Endothelial cell of umbilical vein (primary cell): ENCODE measurements at regions not wholly inside any gene's neighbourhood (a gene's known extent, or its start where the extent isn't known, plus 50 kb on each side); places are given as distances from the start of the nearest gene placed in this dataset.

Source experiments
- BruUV-seq: library from RNA; stranded (reverse); fragments of 400-500 nt; replicated peaks from 2 replicates; lab custom pipeline; 2021; lab: Mats Ljungman, UMichigan
- CTCF ChIA-PET: fragments of 300-600, 350-600 bp; sonication (Branson Sonifier 250); formaldehyde crosslinking; loops from one replicate; lab custom pipeline; 2021; ENCODE audit warnings: antibody characterized with exemption, inconsistent platforms; lab: Charles Lee
- POLR2A ChIA-PET: fragments of 300-600, 350-600 bp; sonication (Branson Sonifier 250); formaldehyde crosslinking; loops from one replicate; lab custom pipeline; 2021; ENCODE audit warnings: antibody characterized with exemption, inconsistent platforms; lab: Charles Lee
- DNase-seq: peaks from one replicate; pipeline ENCODE4 v3.0.0-alpha.2; 2011; ENCODE audit warnings: low read depth, low spot score
- FAIRE-seq: peaks from 2 replicates; lab custom pipeline; 2011; peaks lifted over from hg19 to GRCh38; lab: Jason Lieb, UNC
- H2AFZ ChIP-seq: 2 replicates; pipeline ENCODE4 v1.6.0; 2012; ENCODE audit warnings: low read depth, low read length, control low read depth, inconsistent platforms
- H3K27ac ChIP-seq: 2 replicates; pipeline ENCODE4 v1.5.1; 2011; ENCODE audit warnings: low read depth, mild to moderate bottlenecking, control low read depth, low read length, moderate library complexity; ENCODE audit not compliant: insufficient read depth
- H3K27me3 ChIP-seq, 2 experiments: 2 replicates each; pipeline versions ENCODE4 v1.6.0 to v1.6.1; 2011; ENCODE audit warnings: low read length in 2 of 2, mixed read lengths in 1 of 2; ENCODE audit not compliant: control insufficient read depth in 2 of 2, insufficient read depth in 2 of 2
- H3K36me3 ChIP-seq, 2 experiments: 2 replicates in 1 of 2; 3 replicates in 1 of 2; pipeline ENCODE4 v1.5.1; 2011; ENCODE audit warnings: low read length in 2 of 2, mild to moderate bottlenecking in 1 of 2, moderate library complexity in 1 of 2; ENCODE audit not compliant: control insufficient read depth in 2 of 2, insufficient read depth in 2 of 2; ENCODE audit errors: extremely low read depth in 1 of 2
- H3K4me1 ChIP-seq: 3 replicates; pipeline ENCODE4 v1.5.1; 2011; ENCODE audit warnings: mild to moderate bottlenecking, low read length; ENCODE audit not compliant: control insufficient read depth, insufficient read depth; ENCODE audit errors: extremely low read depth
- H3K4me2 ChIP-seq: 2 replicates; pipeline ENCODE4 v1.6.1; 2011; ENCODE audit warnings: low read length, control low read depth, mixed read lengths; ENCODE audit not compliant: insufficient read depth
- H3K4me3 ChIP-seq, 3 experiments: fragments of 200-600 bp in 1 of 3; sonication (generic), shearing (Covaris generic) in 1 of 3; replicated peaks in 1 of 3; 2 replicates each; pipeline ENCODE4 v1.5.1; 2011 to 2016; ENCODE audit warnings: control low read depth in 3 of 3, low read length in 3 of 3, mild to moderate bottlenecking in 2 of 3, inconsistent platforms in 1 of 3, low read depth in 1 of 3, moderate library complexity in 1 of 3; ENCODE audit not compliant: insufficient read depth in 1 of 3
- H3K79me2 ChIP-seq: 2 replicates; pipeline ENCODE4 v1.6.0; 2012; ENCODE audit warnings: low read length, inconsistent platforms; ENCODE audit not compliant: control insufficient read depth, insufficient read depth
- H3K9ac ChIP-seq: replicated peaks from 2 replicates; pipeline ENCODE3; 2011; ENCODE audit warnings: low read length, control low read depth; ENCODE audit not compliant: insufficient read depth; ENCODE audit errors: extremely low read depth
- H3K9me1 ChIP-seq: replicated peaks from 3 replicates; pipeline ENCODE4 v1.6.0; 2011; ENCODE audit warnings: mild to moderate bottlenecking, low read length; ENCODE audit not compliant: control insufficient read depth, insufficient read depth; ENCODE audit errors: extremely low read depth
- H3K9me3 ChIP-seq: replicated peaks from 2 replicates; pipeline ENCODE4 v1.5.1; 2012; ENCODE audit warnings: low read length, inconsistent platforms; ENCODE audit not compliant: control insufficient read depth, insufficient read depth
- H4K20me1 ChIP-seq: replicated peaks from 2 replicates; pipeline ENCODE3; 2011; ENCODE audit warnings: mild to moderate bottlenecking, low read length; ENCODE audit not compliant: control insufficient read depth, insufficient read depth; ENCODE audit errors: extremely low read depth
- CTCF ChIP-seq, 2 donors: IDR thresholded peaks; 1 replicate in 1 of 2; 2 replicates in 1 of 2; pipeline ENCODE4 v1.5.1; 2011; ENCODE audit warnings: low read length in 2 of 2, mild to moderate bottlenecking in 2 of 2, moderate library complexity in 2 of 2, control low read depth in 1 of 2, inconsistent platforms in 1 of 2, low read depth in 1 of 2; ENCODE audit not compliant: insufficient read depth in 1 of 2; ENCODE audit errors: extremely low read depth in 1 of 2
- EZH2 ChIP-seq: IDR thresholded peaks from 2 replicates; pipeline ENCODE4 v1.6.1; 2012; ENCODE audit warnings: borderline replicate concordance, low read depth, mild to moderate bottlenecking, moderate library complexity, low read length, inconsistent platforms; ENCODE audit not compliant: severe bottlenecking
- FOS ChIP-seq: IDR thresholded peaks from 2 replicates; pipeline ENCODE4 v1.6.1; 2011; ENCODE audit warnings: mild to moderate bottlenecking, low read length, moderate library complexity, borderline replicate concordance; ENCODE audit not compliant: insufficient read depth
- GATA2 ChIP-seq: IDR thresholded peaks from 2 replicates; pipeline ENCODE4 v1.7.0; 2011; ENCODE audit warnings: low read depth, mild to moderate bottlenecking, moderate library complexity, mixed read lengths, low read length; ENCODE audit not compliant: insufficient read length, insufficient read depth
- JUN ChIP-seq: IDR thresholded peaks from 2 replicates; pipeline ENCODE4 v1.6.1; 2011; ENCODE audit warnings: borderline replicate concordance, low read depth; ENCODE audit not compliant: insufficient read length, insufficient read depth
- MYC ChIP-seq: IDR thresholded peaks from one replicate; pipeline ENCODE4 v1.6.1; 2011; ENCODE audit warnings: mild to moderate bottlenecking, low read depth, low read length
- POLR2A ChIP-seq: IDR thresholded peaks from 2 replicates; pipeline ENCODE4 v1.6.1; 2012; ENCODE audit warnings: low read depth, mild to moderate bottlenecking, control low read depth, low read length
- POLR2AphosphoS5 ChIP-seq: IDR thresholded peaks from 2 replicates; pipeline ENCODE4 v1.6.1; 2012; ENCODE audit warnings: low read depth, mild to moderate bottlenecking, control low read depth, low read length, moderate library complexity; ENCODE audit not compliant: insufficient read depth
- dilution Hi-C: fragments of 300-500 bp; cut with MboI; formaldehyde crosslinking; loops from one replicate; pipeline ENCODE4 v1.15.0; 2019; ENCODE audit warnings: low sequenced_read_pairs; ENCODE audit not compliant: extremely low pct_ligation_motif_present
- intact Hi-C: fragments of 100-400 bp; cut with micrococcal nuclease; formaldehyde crosslinking; loops from one replicate; pipeline ENCODE4 v1.10.0; 2022
- TF ChIP-seq, protein P1 (sequence below): IDR thresholded peaks from 2 replicates; pipeline ENCODE4 v1.6.1; 2011; ENCODE audit not compliant: insufficient read depth, insufficient read length

- Histone ChIP-seq H3K4me1 (no peaks in the 10 kb centered on the region), H3K9ac (no peak overlapping the region), H3K4me2 (no peak overlapping the region), H2AFZ (no peak overlapping the region), H3K9me1 (no peaks in the 10 kb centered on the region), H3K4me3 (no peak overlapping the region), H3K27me3 (no peaks in the 10 kb centered on the region), H3K79me2 (no peaks in the 10 kb centered on the region), H3K36me3 (no peaks in the 10 kb centered on the region), H4K20me1 (no peaks in the 10 kb centered on the region), H3K27ac (no peak overlapping the region), H3K9me3 (no peaks in the 10 kb centered on the region)
- dilution Hi-C loops (no loop called here), intact Hi-C loops (no loop called here)
- BruUV-seq: no TSS peak
- POLR2A ChIA-PET: no interaction called here
- CTCF ChIA-PET: no interaction called here
- no peak for FAIRE-seq
- no peak for DNase-seq
- TF ChIP-seq, protein P1, sequence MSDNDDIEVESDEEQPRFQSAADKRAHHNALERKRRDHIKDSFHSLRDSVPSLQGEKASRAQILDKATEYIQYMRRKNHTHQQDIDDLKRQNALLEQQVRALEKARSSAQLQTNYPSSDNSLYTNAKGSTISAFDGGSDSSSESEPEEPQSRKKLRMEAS: no peak
- no peak for TF ChIP-seq POLR2A
- TF ChIP-seq JUN: no peak
- no peak for TF ChIP-seq EZH2
- no peak for TF ChIP-seq CTCF (IDR thresholded peaks at IDR 0.05; ENCODE audit: extremely low read depth in 1 of 2, insufficient read depth in 1 of 2, low read depth in 1 of 2, low read length in 2 of 2)
- TF ChIP-seq FOS: no peak
- no peak for TF ChIP-seq MYC
- TF ChIP-seq GATA2: no peak
- TF ChIP-seq POLR2AphosphoS5: no peak
These were observed 121.2 kb downstream of the SLC6A15 start for GRCh38 chr12:84791444-84791843.
